Right atrium auricular region (tissue), 2 donors: ENCODE measurements at regions not wholly inside any gene's neighbourhood (a gene's known extent, or its start where the extent isn't known, plus 50 kb on each side); places are given as distances from the start of the nearest gene placed in this dataset.
"Not testable (repeated sequence)": the region's sequence is repeated elsewhere in the genome, so short reads cannot be mapped to it uniquely, and the experiment has no call there.

Experiments used
- DNase-seq: peaks from one replicate; pipeline ENCODE4 v3.0.0-alpha.2; 2019; ENCODE audit warnings: low spot score
- H3K27ac ChIP-seq, 2 donors: fragments of 200-600 bp; sonication (generic); 1 replicate in 1 of 2; 2 replicates in 1 of 2; pipeline ENCODE4 v1.5.1; 2016 to 2019
- H3K27me3 ChIP-seq, 2 donors: fragments of 200-600 bp; sonication (generic); one replicate each; pipeline versions ENCODE4 v1.5.1 to v1.6.0; 2017 to 2019
- H3K36me3 ChIP-seq: fragments of 200-600 bp; sonication (generic); one replicate; pipeline ENCODE4 v1.5.1; 2016
- H3K4me1 ChIP-seq, 2 donors: fragments of 200-600 bp; sonication (generic); one replicate each; pipeline versions ENCODE4 v1.5.1 to v1.6.0; 2017 to 2019
- H3K4me3 ChIP-seq, 2 donors: fragments of 200-600 bp; sonication (generic); 1 replicate in 1 of 2; 2 replicates in 1 of 2; pipeline ENCODE4 v1.5.1; 2017 to 2019; ENCODE audit warnings: mild to moderate bottlenecking in 1 of 2, moderate library complexity in 1 of 2
- H3K9me3 ChIP-seq, 2 donors: fragments of 200-600 bp; sonication (generic); one replicate each; pipeline ENCODE4 v1.5.1; 2019
- TF ChIP-seq, protein P1 (sequence below), 2 donors: fragments of 200-600 bp; sonication (generic); IDR thresholded peaks; one replicate each; pipeline ENCODE4 v1.5.1; 2019; ENCODE audit warnings: antibody characterized with exemption in 2 of 2

- no peaks in the 10 kb centered on the region for H3K4me1 ChIP-seq
- no peak for DNase-seq
- TF ChIP-seq, protein P1, sequence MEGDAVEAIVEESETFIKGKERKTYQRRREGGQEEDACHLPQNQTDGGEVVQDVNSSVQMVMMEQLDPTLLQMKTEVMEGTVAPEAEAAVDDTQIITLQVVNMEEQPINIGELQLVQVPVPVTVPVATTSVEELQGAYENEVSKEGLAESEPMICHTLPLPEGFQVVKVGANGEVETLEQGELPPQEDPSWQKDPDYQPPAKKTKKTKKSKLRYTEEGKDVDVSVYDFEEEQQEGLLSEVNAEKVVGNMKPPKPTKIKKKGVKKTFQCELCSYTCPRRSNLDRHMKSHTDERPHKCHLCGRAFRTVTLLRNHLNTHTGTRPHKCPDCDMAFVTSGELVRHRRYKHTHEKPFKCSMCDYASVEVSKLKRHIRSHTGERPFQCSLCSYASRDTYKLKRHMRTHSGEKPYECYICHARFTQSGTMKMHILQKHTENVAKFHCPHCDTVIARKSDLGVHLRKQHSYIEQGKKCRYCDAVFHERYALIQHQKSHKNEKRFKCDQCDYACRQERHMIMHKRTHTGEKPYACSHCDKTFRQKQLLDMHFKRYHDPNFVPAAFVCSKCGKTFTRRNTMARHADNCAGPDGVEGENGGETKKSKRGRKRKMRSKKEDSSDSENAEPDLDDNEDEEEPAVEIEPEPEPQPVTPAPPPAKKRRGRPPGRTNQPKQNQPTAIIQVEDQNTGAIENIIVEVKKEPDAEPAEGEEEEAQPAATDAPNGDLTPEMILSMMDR (IDR thresholded peaks at IDR 0.05): no peak
- no peaks in the 10 kb centered on the region for H3K36me3 ChIP-seq
- no peaks in the 10 kb centered on the region for H3K27me3 ChIP-seq
- H3K4me3 ChIP-seq: no peak overlapping the region
- peaks cover 0 to 16% of the 10 kb centered on the region in 2 donors for H3K9me3 ChIP-seq
- H3K27ac ChIP-seq: no peak overlapping the region
These were observed 197.3 kb upstream of the SFSWAP start for GRCh38 chr12:131513606-131514005.

GRCh38 chr12:131520553-131520952, 190.3 kb upstream of the SFSWAP start:
- not testable (repeated sequence) for DNase-seq, H3K27ac ChIP-seq, H3K36me3 ChIP-seq, H3K27me3 ChIP-seq, H3K4me3 ChIP-seq, H3K9me3 ChIP-seq, H3K4me1 ChIP-seq

DNA sequence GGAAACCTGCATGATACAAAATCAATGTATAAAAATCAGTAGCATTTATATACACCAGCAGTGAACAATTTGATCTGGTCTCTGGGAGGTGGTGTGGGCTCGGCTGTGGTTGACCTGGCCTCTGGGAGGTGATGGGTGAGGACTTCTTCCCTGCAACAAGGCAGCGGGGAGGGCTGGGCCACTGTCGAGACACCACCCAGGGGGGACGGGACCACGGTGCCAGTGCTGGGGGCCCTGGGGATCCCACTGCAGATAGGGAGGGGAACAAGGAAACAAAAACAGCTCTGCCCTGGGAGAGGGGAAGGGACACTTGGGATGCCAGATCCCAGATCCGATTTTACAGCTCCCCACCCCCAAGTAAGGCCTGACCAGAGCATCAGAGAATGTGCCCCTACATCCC, 189.6 kb upstream of the SFSWAP start:
- Histone ChIP-seq H3K4me3 (no peak overlapping the region), H3K36me3 (no peaks in the 10 kb centered on the region), H3K27ac (no peak overlapping the region), H3K9me3 (peaks cover 0 to 9% of the 10 kb centered on the region in 2 donors), H3K27me3 (no peaks in the 10 kb centered on the region), H3K4me1 (no peaks in the 10 kb centered on the region)
- no peak for DNase-seq
- TF ChIP-seq, protein P1 (IDR thresholded peaks at IDR 0.05): no peak

DNA sequence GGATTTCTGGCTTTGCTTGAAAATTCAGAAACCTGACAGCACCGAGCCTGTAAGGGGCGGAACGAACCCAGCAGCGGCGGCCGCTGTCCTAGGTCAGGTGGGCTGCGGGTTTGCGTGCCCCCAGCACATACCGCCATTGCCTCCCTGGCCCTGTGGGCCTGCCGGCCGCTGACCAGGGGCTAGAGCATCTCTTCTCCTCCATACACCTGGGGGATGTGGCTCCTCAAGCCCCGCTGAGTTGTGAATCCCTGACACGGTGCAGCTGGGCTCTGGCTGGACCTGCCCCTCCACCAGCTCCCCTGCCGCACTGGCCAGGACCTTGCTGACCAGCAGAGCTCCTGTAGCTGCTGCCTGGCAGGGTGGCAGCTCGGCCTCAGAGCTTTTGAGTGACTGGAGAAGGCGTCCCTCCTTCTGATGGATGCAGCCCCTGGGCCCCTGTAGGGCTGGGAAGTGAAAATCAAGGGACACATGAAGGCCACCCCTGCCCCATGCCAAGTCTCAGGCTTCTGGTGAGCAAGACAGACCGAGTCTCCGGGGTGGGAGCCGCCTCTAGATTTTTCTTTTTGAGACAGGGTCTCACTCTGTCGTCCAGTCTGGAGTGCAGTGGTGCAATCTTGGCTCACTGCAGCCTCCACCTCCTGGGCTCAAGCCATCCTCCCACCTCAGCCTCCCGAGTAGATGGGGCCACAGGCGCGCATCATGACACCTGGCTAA, 184.9 kb upstream of the SFSWAP start:
- H3K36me3 ChIP-seq: no peaks in the 10 kb centered on the region
- H3K4me3 ChIP-seq: no peak overlapping the region
- peak; percentile 36 for DNase-seq
- no peaks in the 10 kb centered on the region for H3K4me1 ChIP-seq
- H3K27ac ChIP-seq: no peak overlapping the region
- no peaks in the 10 kb centered on the region for H3K9me3 ChIP-seq
- no peaks in the 10 kb centered on the region for H3K27me3 ChIP-seq
- TF ChIP-seq, protein P1 (IDR thresholded peaks at IDR 0.05): no peak

- TF ChIP-seq, protein P1 (IDR thresholded peaks at IDR 0.05): no peak
- Histone ChIP-seq H3K27me3 (no peaks in the 10 kb centered on the region), H3K36me3 (no peaks in the 10 kb centered on the region), H3K9me3 (no peaks in the 10 kb centered on the region), H3K4me3 (no peak overlapping the region), H3K27ac (no peak overlapping the region), H3K4me1 (no peaks in the 10 kb centered on the region)
- no peak for DNase-seq
These were observed 183.8 kb upstream of the SFSWAP start for GRCh38 chr12:131527092-131527491.

DNA sequence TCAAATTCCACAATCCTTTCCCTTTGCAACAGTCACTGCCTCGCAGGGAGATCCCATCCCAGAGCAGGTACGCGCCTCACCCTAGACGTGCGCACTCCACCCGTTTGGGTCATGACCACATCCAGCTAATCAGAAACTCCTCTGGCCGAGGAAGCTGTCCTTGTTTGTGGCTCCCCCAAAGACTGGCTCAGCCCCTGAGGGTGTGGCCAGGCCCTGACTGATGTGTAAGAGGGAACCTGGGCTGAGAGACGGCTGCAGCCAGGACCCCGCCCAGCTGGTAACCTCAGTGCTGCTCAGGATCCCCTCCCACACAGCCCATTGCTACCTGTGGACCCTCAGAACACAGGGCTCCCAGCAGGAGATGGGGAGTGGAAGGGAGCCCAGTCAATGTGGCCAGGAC, 183.2 kb upstream of the SFSWAP start:
- TF ChIP-seq, protein P1 (IDR thresholded peaks at IDR 0.05): no peak
- H3K27me3 ChIP-seq: no peaks in the 10 kb centered on the region
- no peak for DNase-seq
- H3K4me3 ChIP-seq: no peak overlapping the region
- no peaks in the 10 kb centered on the region for H3K9me3 ChIP-seq
- H3K4me1 ChIP-seq: no peaks in the 10 kb centered on the region
- H3K27ac ChIP-seq: no peak overlapping the region
- no peaks in the 10 kb centered on the region for H3K36me3 ChIP-seq
